ENCODE measurements at regions not wholly inside any gene's neighbourhood (a gene's known extent, or its start where the extent isn't known, plus 50 kb on each side); places are given as distances from the start of the nearest gene placed in this dataset.

- peak overlapping the region in 1 of 2 experiments; percentile 13; a peak in 1 of 5 replicates for H3K4me3 Mint-ChIP-seq
- Histone ChIP-seq H3K4me1 (ENCODE audit: insufficient read depth, low read length) (peaks cover 14% of the 10 kb centered on the region), H2BK120ac (ENCODE audit: low read depth, low read length, poor library complexity, severe bottlenecking) (no peak overlapping the region), H4K8ac (replicated peaks; ENCODE audit: insufficient read length, low read depth, low read length) (no peak overlapping the region), H3K23me2 (ENCODE audit: insufficient read length, low read depth, low read length, poor library complexity, severe bottlenecking) (no peaks in the 10 kb centered on the region), H3K56ac (ENCODE audit: insufficient read length, low read depth, low read length) (no peak overlapping the region), H3K9me3 (ENCODE audit: control insufficient read depth, low read depth, low read length) (no peaks in the 10 kb centered on the region), H3K79me2 (ENCODE audit: insufficient read depth, low read length) (no peaks in the 10 kb centered on the region), H3K79me1 (ENCODE audit: insufficient read depth, low read depth, low read length, poor library complexity, severe bottlenecking) (no peaks in the 10 kb centered on the region), H3K14ac (ENCODE audit: insufficient read depth, low read length) (no peak overlapping the region), H2AFZ (ENCODE audit: low read length) (no peak overlapping the region), H3K23ac (ENCODE audit: insufficient read length, low read depth, low read length) (no peak overlapping the region), H3K9ac (ENCODE audit: extremely low read depth, insufficient read length, low read length) (no peak overlapping the region), H4K20me1 (ENCODE audit: control insufficient read depth, insufficient read depth, insufficient read length) (no peaks in the 10 kb centered on the region), H3K4ac (ENCODE audit: low read depth, low read length) (no peak overlapping the region), H3T11ph (ENCODE audit: low read length) (no peak overlapping the region), H3K27me3 (ENCODE audit: insufficient read depth, low read length) (peaks cover 10% of the 10 kb centered on the region; the same call in 1 of the 2 replicates), H2BK5ac (ENCODE audit: insufficient read length, low read length) (no peak overlapping the region), H2BK20ac (ENCODE audit: low read depth, low read length, poor library complexity, severe bottlenecking) (no peak overlapping the region), H3K4me2 (ENCODE audit: insufficient read depth, insufficient read length, low read length) (no peak overlapping the region), H2BK15ac (ENCODE audit: low read depth, low read length) (no peak overlapping the region), H2AK5ac (ENCODE audit: insufficient read length, low read length) (no peak overlapping the region), H4K5ac (ENCODE audit: insufficient read length, low read depth, low read length) (no peak overlapping the region), H3K27ac (ENCODE audit: insufficient read length, low read depth, low read length) (no peak overlapping the region), H4K91ac (ENCODE audit: insufficient read length, low read depth, low read length) (no peak overlapping the region), H2BK12ac (ENCODE audit: insufficient read length, low read depth, low read length) (no peak overlapping the region), H3K18ac (ENCODE audit: insufficient read length, low read depth, low read length) (no peak overlapping the region)
- H3K9me3 Mint-ChIP-seq, result no peaks in the 10 kb centered on the region
- H3K36me3 Mint-ChIP-seq (ENCODE audit: insufficient read depth in 1 of 3, low read depth in 3 of 3), result no peaks in the 10 kb centered on the region; a peak in 1 of 7 replicates
- DNase-seq, result no peak
- H3K4me1 Mint-ChIP-seq, result peaks cover 56 to 62% of the 10 kb centered on the region in 2 experiments
- TF ChIP-seq CTCF (conservative IDR thresholded peaks at IDR 0.05), result no peak
- no peak overlapping the region for H3K27ac Mint-ChIP-seq
- H3K27me3 Mint-ChIP-seq (ENCODE audit: low read depth), result peaks cover 80% of the 10 kb centered on the region
- WGBS (ENCODE audit: extremely low coverage, insufficient read length, low lambda C conversion rate), result no CpG with 5 or more reads among the region's 16 CpGs
Measured at GRCh38 chr6:41492261-41492891, 53.8 kb upstream of the FOXP4 start.
